Natural killer cell (primary cell): ENCODE measurements at regions not wholly inside any gene's neighbourhood (a gene's known extent, or its start where the extent isn't known, plus 50 kb on each side); places are given as distances from the start of the nearest gene placed in this dataset.

Experiments
- ATAC-seq, 3 donors: fragments of 150-1000 bp in 2 of 3; fragments of 200-7000 bp in 1 of 3; cut with Tn5 transposase; 1 replicate in 1 of 3; 2 replicates in 2 of 3; pipeline ENCODE4 v1.10.0; 2021; ENCODE audit warnings: mild to moderate bottlenecking in 2 of 3, moderate library complexity in 2 of 3
- DNase-seq, 2 donors: peaks; one replicate each; pipeline versions ENCODE4 v3.0.0 to v3.0.0-alpha.2; 2013 to 2021; ENCODE audit warnings: mixed read lengths in 1 of 2
- H3K27ac ChIP-seq: one replicate; pipeline ENCODE4 v1.5.1; 2013; ENCODE audit warnings: mild to moderate bottlenecking, low read length
- H3K27me3 ChIP-seq: one replicate; pipeline ENCODE4 v1.6.1; 2013; ENCODE audit warnings: low read length; ENCODE audit not compliant: control insufficient read depth, insufficient read depth
- H3K36me3 ChIP-seq: one replicate; pipeline ENCODE4 v1.6.1; 2013; ENCODE audit warnings: low read length; ENCODE audit not compliant: control insufficient read depth, insufficient read depth
- H3K4me1 ChIP-seq: one replicate; pipeline ENCODE4 v1.6.1; 2013; ENCODE audit warnings: low read length; ENCODE audit not compliant: control insufficient read depth, insufficient read depth
- H3K4me3 ChIP-seq: one replicate; pipeline ENCODE4 v1.5.1; 2013; ENCODE audit warnings: low read length
- H3K9me3 ChIP-seq: one replicate; pipeline ENCODE4 v1.6.1; 2013; ENCODE audit warnings: low read length; ENCODE audit not compliant: control insufficient read depth, insufficient read depth
- H3K27ac Mint-ChIP-seq, 2 donors: one replicate each; pipeline ENCODE4 v1.8.0; 2022; ENCODE audit warnings: mild to moderate bottlenecking in 2 of 2, mixed read lengths in 2 of 2, moderate library complexity in 1 of 2
- H3K27me3 Mint-ChIP-seq, 2 donors: one replicate each; pipeline ENCODE4 v1.8.0; 2022; ENCODE audit warnings: low read depth in 2 of 2, mixed read lengths in 2 of 2
- H3K36me3 Mint-ChIP-seq: one replicate; pipeline ENCODE4 v1.8.0; 2022; ENCODE audit warnings: mixed read lengths
- H3K4me1 Mint-ChIP-seq, 2 donors: one replicate each; pipeline ENCODE4 v1.8.0; 2022; ENCODE audit warnings: mixed read lengths in 2 of 2
- H3K4me3 Mint-ChIP-seq: one replicate; pipeline ENCODE4 v1.8.0; 2022; ENCODE audit warnings: mild to moderate bottlenecking, moderate library complexity, mixed read lengths
- H3K9me3 Mint-ChIP-seq, 2 donors: one replicate each; pipeline ENCODE4 v1.8.0; 2022; ENCODE audit warnings: mixed read lengths in 2 of 2
- CTCF ChIP-seq: fragments of 200-600 bp; IDR thresholded peaks from one replicate; pipeline ENCODE4 v1.8.0; 2022; ENCODE audit warnings: antibody characterized with exemption
- WGBS: methylation state at CpG from one replicate; pipeline ENCODE4 v1.1.7; 2013; ENCODE audit warnings: missing lambda C conversion rate; ENCODE audit not compliant: insufficient coverage; 5-methylcytosine and 5-hydroxymethylcytosine counted together
- intact Hi-C: fragments of 100-400 bp; cut with micrococcal nuclease; formaldehyde crosslinking; loops from one replicate; pipeline ENCODE4 v1.14.2; 2022

- 82% methylated on average over 6 of the region's 8 CpGs for WGBS
- ATAC-seq, result no peak
- no peaks in the 10 kb centered on the region for H3K9me3 ChIP-seq
- Mint-ChIP-seq H3K4me3 (no peak overlapping the region), H3K36me3 (no peaks in the 10 kb centered on the region), H3K4me1 (no peaks in the 10 kb centered on the region), H3K27ac (no peak overlapping the region), H3K9me3 (peaks cover 3 to 9% of the 10 kb centered on the region in 2 donors), H3K27me3 (no peaks in the 10 kb centered on the region)
- no peaks in the 10 kb centered on the region for H3K27me3 ChIP-seq
- no peaks in the 10 kb centered on the region for H3K36me3 ChIP-seq
- H3K27ac ChIP-seq, result no peak overlapping the region
- no peak for DNase-seq
- no peaks in the 10 kb centered on the region for H3K4me1 ChIP-seq
- H3K4me3 ChIP-seq, result no peak overlapping the region
- intact Hi-C loops, result no loop called here
- TF ChIP-seq CTCF, result no peak
Measured at GRCh38 chr2:33782395-33783230, 183.5 kb upstream of the FAM98A start.

- Mint-ChIP-seq H3K27me3 (no peaks in the 10 kb centered on the region), H3K27ac (no peak overlapping the region), H3K4me3 (no peak overlapping the region), H3K4me1 (no peaks in the 10 kb centered on the region), H3K36me3 (no peaks in the 10 kb centered on the region), H3K9me3 (peaks cover 2% of the 10 kb centered on the region in 2 donors)
- no peak overlapping the region for H3K27ac ChIP-seq
- no peaks in the 10 kb centered on the region for H3K9me3 ChIP-seq
- DNase-seq (no peak), ATAC-seq (no peak)
- intact Hi-C loops, result no loop called here
- no peaks in the 10 kb centered on the region for H3K36me3 ChIP-seq
- H3K27me3 ChIP-seq, result no peaks in the 10 kb centered on the region
- WGBS, result 94% methylated on average over 1 of the region's 3 CpGs
- no peak overlapping the region for H3K4me3 ChIP-seq
- TF ChIP-seq CTCF, result no peak
- no peaks in the 10 kb centered on the region for H3K4me1 ChIP-seq
Measured at GRCh38 chr2:33777786-33778185, 178.7 kb upstream of the FAM98A start.

GRCh38 chr2:33775306-33775705 lies 176.2 kb upstream of the FAM98A start:
- H3K9me3 Mint-ChIP-seq, result peaks cover 0 to 2% of the 10 kb centered on the region in 2 donors
- H3K4me3 ChIP-seq, result no peak overlapping the region
- no peaks in the 10 kb centered on the region for H3K9me3 ChIP-seq
- no peaks in the 10 kb centered on the region for H3K36me3 Mint-ChIP-seq
- H3K36me3 ChIP-seq, result no peaks in the 10 kb centered on the region
- no peak for TF ChIP-seq CTCF
- H3K4me1 Mint-ChIP-seq, result no peaks in the 10 kb centered on the region
- DNase-seq, result no peak
- H3K4me3 Mint-ChIP-seq, result no peak overlapping the region
- no peak overlapping the region for H3K27ac Mint-ChIP-seq
- H3K27me3 Mint-ChIP-seq, result no peaks in the 10 kb centered on the region
- 95% methylated on average over 21 of the region's 21 CpGs for WGBS
- ATAC-seq, result no peak
- no peaks in the 10 kb centered on the region for H3K27me3 ChIP-seq
- intact Hi-C loops, result no loop called here
- no peak overlapping the region for H3K27ac ChIP-seq
- H3K4me1 ChIP-seq, result no peaks in the 10 kb centered on the region

GRCh38 chr2:33770023-33770422 lies 170.9 kb upstream of the FAM98A start:
- Mint-ChIP-seq H3K4me1 (no peaks in the 10 kb centered on the region), H3K27me3 (no peaks in the 10 kb centered on the region), H3K9me3 (peaks cover 3% of the 10 kb centered on the region in 2 donors), H3K4me3 (no peak overlapping the region), H3K36me3 (no peaks in the 10 kb centered on the region), H3K27ac (no peak overlapping the region)
- Histone ChIP-seq H3K36me3 (no peaks in the 10 kb centered on the region), H3K27me3 (no peaks in the 10 kb centered on the region), H3K27ac (no peak overlapping the region), H3K4me3 (no peak overlapping the region), H3K9me3 (no peaks in the 10 kb centered on the region), H3K4me1 (no peaks in the 10 kb centered on the region)
- intact Hi-C loops, result no loop called here
- no peak for TF ChIP-seq CTCF
- ATAC-seq (no peak), DNase-seq (no peak)
- 95% methylated on average over 2 of the region's 2 CpGs for WGBS
